WERI-Rb-1 (cell line): ENCODE measurements at regions not wholly inside any gene's neighbourhood (a gene's known extent, or its start where the extent isn't known, plus 50 kb on each side); places are given as distances from the start of the nearest gene placed in this dataset.
A peak's percentile ranks its signal among the peaks of the same experiment; 100 is the strongest.
"Not testable (repeated sequence)": the region's sequence is repeated elsewhere in the genome, so short reads cannot be mapped to it uniquely, and the experiment has no call there.

Experiments used
- DNase-seq: peaks from one replicate; pipeline ENCODE4 v3.0.0-alpha.2; 2020
- H3K27ac ChIP-seq: fragments of 250-450 bp; sonication (Bioruptor Pico); 2 replicates; pipeline ENCODE4 v1.5.1; 2020; ENCODE audit warnings: mild to moderate bottlenecking, moderate library complexity
- H3K27me3 ChIP-seq: fragments of 250-450 bp; sonication (Bioruptor Pico); 2 replicates; pipeline ENCODE4 v1.5.1; 2021; ENCODE audit warnings: mild to moderate bottlenecking, low read depth, moderate library complexity; ENCODE audit not compliant: insufficient read depth, severe bottlenecking
- H3K36me3 ChIP-seq: fragments of 250-450 bp; sonication (Bioruptor Pico); 2 replicates; pipeline ENCODE4 v1.5.1; 2020; ENCODE audit warnings: mild to moderate bottlenecking, moderate library complexity
- H3K4me3 ChIP-seq: 2 replicates; pipeline ENCODE4 v1.5.1; 2011; ENCODE audit warnings: low read depth, mild to moderate bottlenecking, control low read depth, low read length
- H3K9me3 ChIP-seq: fragments of 250-450 bp; sonication (Bioruptor Pico); 2 replicates; pipeline ENCODE4 v1.5.1; 2021; ENCODE audit warnings: mild to moderate bottlenecking, moderate library complexity; ENCODE audit not compliant: severe bottlenecking
- TF ChIP-seq, protein P1 (sequence below): IDR thresholded peaks from 2 replicates; pipeline ENCODE4 v1.5.1; 2011; ENCODE audit warnings: low read depth, mild to moderate bottlenecking, control low read depth, inconsistent platforms, low read length

DNA sequence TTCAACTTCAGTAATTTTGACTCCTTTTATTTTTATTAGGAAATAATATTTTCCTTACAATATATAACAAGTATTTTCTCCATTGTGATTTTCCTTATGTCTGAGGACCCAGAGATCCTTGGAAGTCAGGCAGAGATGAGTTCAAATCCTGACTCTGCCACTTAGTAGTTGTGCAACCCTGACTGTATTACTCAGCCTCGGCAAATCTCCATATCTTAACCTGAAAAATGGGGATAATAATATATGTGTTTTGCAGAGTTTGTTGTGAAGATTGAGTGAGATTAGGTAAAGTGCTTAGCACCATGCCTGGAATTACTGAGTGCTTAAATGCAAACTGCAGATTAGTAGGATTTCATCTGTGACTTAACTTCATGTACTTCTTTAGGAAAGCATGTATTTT is 120.5 kb upstream of the KLF14 start:
- Histone ChIP-seq H3K36me3 (no peaks in the 10 kb centered on the region), H3K9me3 (peaks cover 17% of the 10 kb centered on the region), H3K27ac (no peak overlapping the region), H3K4me3 (no peak overlapping the region), H3K27me3 (no peaks in the 10 kb centered on the region)
- TF ChIP-seq, protein P1, sequence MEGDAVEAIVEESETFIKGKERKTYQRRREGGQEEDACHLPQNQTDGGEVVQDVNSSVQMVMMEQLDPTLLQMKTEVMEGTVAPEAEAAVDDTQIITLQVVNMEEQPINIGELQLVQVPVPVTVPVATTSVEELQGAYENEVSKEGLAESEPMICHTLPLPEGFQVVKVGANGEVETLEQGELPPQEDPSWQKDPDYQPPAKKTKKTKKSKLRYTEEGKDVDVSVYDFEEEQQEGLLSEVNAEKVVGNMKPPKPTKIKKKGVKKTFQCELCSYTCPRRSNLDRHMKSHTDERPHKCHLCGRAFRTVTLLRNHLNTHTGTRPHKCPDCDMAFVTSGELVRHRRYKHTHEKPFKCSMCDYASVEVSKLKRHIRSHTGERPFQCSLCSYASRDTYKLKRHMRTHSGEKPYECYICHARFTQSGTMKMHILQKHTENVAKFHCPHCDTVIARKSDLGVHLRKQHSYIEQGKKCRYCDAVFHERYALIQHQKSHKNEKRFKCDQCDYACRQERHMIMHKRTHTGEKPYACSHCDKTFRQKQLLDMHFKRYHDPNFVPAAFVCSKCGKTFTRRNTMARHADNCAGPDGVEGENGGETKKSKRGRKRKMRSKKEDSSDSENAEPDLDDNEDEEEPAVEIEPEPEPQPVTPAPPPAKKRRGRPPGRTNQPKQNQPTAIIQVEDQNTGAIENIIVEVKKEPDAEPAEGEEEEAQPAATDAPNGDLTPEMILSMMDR: no peak
- DNase-seq: no peak

DNA sequence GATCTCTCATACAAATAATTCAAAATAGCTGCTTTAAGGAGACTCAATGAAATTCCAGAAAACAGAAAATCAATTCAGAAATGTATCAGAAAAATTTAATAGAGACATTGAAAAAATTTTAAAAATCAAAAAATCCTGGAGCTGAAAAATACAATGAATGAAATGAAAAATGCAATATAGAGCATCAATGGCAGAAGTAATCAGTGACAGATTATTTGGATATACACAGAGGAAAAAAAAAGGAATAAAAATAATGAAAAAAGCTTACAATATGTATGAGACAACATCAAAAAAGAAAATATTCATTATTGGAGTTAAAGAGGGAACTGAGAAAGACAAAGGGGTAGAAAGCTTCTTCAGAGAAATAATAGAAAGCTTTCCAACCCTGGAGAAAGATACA is 122.9 kb upstream of the KLF14 start:
- TF ChIP-seq, protein P1: no peak
- peaks cover 23% of the 10 kb centered on the region for H3K9me3 ChIP-seq
- no peak for DNase-seq
- no peaks in the 10 kb centered on the region for H3K36me3 ChIP-seq
- no peak overlapping the region for H3K27ac ChIP-seq
- H3K4me3 ChIP-seq: no peak overlapping the region
- no peaks in the 10 kb centered on the region for H3K27me3 ChIP-seq

DNA sequence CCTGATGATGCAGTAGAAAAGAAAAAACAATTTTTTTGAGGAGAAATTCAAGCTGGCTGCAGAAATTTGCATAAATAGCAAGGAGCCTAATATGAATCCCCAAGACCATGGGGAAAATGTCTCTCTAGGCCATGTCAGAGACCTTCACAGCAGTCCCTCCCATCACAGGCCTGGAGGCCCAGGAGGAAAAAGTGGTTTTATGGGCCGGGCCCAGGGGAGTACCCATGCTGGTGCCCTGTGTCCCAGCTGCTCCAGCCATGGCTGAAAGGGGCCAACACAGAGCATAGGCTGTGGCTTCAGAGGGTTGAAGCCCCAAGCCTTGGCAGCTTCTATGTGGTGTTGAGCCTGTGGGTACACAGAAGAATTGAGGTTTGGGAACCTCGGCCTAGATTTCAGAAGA is 126.8 kb upstream of the KLF14 start:
- not testable (repeated sequence) for H3K27ac ChIP-seq, DNase-seq, H3K27me3 ChIP-seq, H3K4me3 ChIP-seq, H3K36me3 ChIP-seq
- peaks cover 22% of the 10 kb centered on the region for H3K9me3 ChIP-seq

DNA sequence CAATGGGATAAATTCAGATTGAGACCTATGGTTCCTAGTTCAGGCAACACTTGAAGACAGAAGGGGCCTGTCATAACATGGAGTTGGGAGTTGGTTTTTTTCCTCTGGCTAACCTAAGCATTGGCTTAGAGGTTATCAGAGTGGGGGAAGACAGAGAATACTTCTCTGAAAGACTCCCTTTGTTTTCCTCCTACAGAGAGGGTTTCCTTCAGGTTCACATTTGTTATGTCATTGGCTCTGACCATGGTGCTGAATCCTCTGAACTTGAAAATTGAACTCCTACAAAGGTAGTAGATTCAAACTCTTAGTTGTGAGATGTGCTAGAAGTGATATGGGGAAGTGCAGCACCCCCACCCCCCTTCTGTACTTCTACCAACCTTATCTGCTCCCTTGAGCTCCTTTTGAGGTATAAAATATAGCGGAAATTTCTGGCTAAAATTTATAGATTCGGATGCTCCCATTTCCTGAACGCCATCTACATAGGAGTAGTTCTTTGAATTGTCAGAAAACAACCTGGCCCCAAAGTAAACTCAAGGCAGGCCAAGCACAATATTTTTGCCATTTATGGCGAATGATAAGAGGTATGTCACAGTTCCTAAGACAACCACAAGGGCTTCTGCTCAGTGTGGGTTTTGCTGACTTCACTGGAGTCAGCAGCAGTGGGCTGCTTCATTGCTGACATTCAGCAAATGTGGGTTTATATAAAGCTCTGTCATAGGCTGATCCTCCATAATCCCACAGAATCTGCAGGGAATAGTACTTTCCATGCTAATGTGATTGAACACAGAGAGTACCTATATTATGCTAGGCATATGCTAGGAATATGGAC is 131.6 kb upstream of the KLF14 start:
- H3K9me3 ChIP-seq: peaks cover 7% of the 10 kb centered on the region
- H3K4me3 ChIP-seq: peak overlapping the region; percentile 16; the same call in 1 of the 2 replicates
- H3K27me3 ChIP-seq: no peaks in the 10 kb centered on the region
- DNase-seq: peak; percentile 52
- TF ChIP-seq, protein P1: peak; percentile 45
- H3K27ac ChIP-seq: peak overlapping the region; percentile 72
- H3K36me3 ChIP-seq: no peaks in the 10 kb centered on the region

DNA sequence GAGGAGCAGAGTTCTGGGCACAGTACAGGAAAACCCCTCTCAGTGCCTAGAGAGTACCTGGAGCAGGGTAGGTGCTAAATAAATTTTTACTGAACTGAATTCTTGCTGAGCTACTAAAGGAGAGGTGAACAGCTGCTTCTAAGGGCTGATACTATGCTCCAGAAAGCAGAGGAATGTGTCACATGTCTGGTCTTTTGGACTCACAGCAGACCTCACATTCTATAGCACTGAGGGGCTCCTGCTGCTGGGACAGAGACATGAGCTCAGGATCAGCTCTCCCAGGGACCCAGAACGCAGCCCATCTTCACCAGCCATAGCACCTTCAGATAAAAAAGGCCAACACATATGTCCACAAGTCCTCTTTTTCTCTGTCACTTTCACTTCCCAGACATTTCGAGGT is 133.0 kb upstream of the KLF14 start:
- no peaks in the 10 kb centered on the region for H3K36me3 ChIP-seq
- H3K27ac ChIP-seq: peak overlapping the region; percentile 72
- peak overlapping the region; percentile 3; the same call in 1 of the 2 replicates for H3K4me3 ChIP-seq
- no peaks in the 10 kb centered on the region for H3K9me3 ChIP-seq
- DNase-seq: no peak
- no peaks in the 10 kb centered on the region for H3K27me3 ChIP-seq
- TF ChIP-seq, protein P1: no peak

DNA sequence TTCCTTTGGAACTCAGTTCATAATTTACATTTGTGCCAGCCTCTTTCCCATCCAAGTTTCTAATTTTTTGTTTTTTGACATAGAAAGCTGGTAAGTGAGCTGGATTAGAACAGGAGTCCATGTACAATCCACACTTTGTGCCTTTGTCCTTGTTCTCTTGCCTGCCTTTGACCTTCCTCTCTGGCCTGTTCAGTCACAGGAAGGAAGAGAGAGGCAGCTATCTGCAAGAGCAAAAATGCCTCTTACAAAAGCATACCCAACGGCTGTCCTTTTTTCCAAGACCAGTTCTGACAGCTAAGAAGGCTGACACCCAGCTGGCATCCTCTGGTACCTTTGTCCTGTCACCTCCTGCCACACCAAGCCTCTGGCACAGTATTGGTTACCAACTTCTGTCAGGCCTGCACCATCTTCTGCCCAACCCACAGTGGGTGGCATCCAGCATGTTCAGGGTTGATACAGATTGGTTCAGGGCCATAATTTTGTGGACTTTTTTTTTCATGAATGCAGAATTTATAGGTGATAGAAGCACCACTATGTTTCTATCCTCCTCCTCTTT is 133.7 kb upstream of the KLF14 start:
- H3K27me3 ChIP-seq: no peaks in the 10 kb centered on the region
- no peak overlapping the region for H3K27ac ChIP-seq
- no peak overlapping the region for H3K4me3 ChIP-seq
- DNase-seq: no peak
- no peaks in the 10 kb centered on the region for H3K36me3 ChIP-seq
- H3K9me3 ChIP-seq: no peaks in the 10 kb centered on the region
- TF ChIP-seq, protein P1: no peak
